ENCODE measurements at regions not wholly inside any gene's neighbourhood (a gene's known extent, or its start where the extent isn't known, plus 50 kb on each side); places are given as distances from the start of the nearest gene placed in this dataset.

GRCh38 chr17:31738996-31739699 is 119.9 kb downstream of the COPRS start:
- Histone ChIP-seq H3K27me3 (no peaks in the 10 kb centered on the region), H3K4me1 (peaks cover 6 to 15% (median 8%) of the 10 kb centered on the region in 4 donors), H3K27ac (peak overlapping the region; percentile 21 to 66 (median 54)), H3K36me3 (no peaks in the 10 kb centered on the region), H3K9me3 (no peaks in the 10 kb centered on the region), H3K4me3 (no peak overlapping the region)
- TF ChIP-seq CTCF (IDR thresholded peaks at IDR 0.05) (no peak), EP300 (IDR thresholded peaks at IDR 0.05; ENCODE audit: low read depth) (no peak), POLR2A (IDR thresholded peaks at IDR 0.05) (no peak), POLR2AphosphoS5 (IDR thresholded peaks at IDR 0.05) (no peak)
- DNase-seq: no peak
- WGBS, 2 donors (ENCODE audit: low coverage in 1 of 2): 80 to 88% methylated on average over 1 to 2 of the region's 2 CpGs
- intact Hi-C loops (cut with DNase I; ENCODE audit: low total_unique reads): no loop called here
- in situ Hi-C loops (cut with MboI; ENCODE audit: low pct_ligation_motif_present in 1 of 4, low pct_unique_long_range_greater_than_20kb in 1 of 4, low sequenced_read_pairs in 3 of 4): no loop called here

- intact Hi-C loops (cut with DNase I; ENCODE audit: low total_unique reads): no loop called here
Measured at GRCh38 chr17:31738488-31738887, 120.6 kb downstream of the COPRS start.

GRCh38 chr17:31738067-31738466 is 121.0 kb downstream of the COPRS start:
- Histone ChIP-seq H3K27ac (peak overlapping the region in 3 of 4 donors; percentile 43 to 66 (median 65)), H3K36me3 (no peaks in the 10 kb centered on the region), H3K27me3 (no peaks in the 10 kb centered on the region), H3K9me3 (no peaks in the 10 kb centered on the region), H3K4me1 (peaks cover 0 to 9% (median 6%) of the 10 kb centered on the region in 4 donors), H3K4me3 (no peak overlapping the region)
- 55% methylated on average over 8 of the region's 8 CpGs; no CpG with 5 or more reads in 1 of the 2 donors for WGBS, 2 donors (ENCODE audit: low coverage in 1 of 2)
- TF ChIP-seq POLR2AphosphoS5 (IDR thresholded peaks at IDR 0.05) (peak in 1 of 3 donors; percentile 49), POLR2A (IDR thresholded peaks at IDR 0.05) (no peak), CTCF (IDR thresholded peaks at IDR 0.05) (peak in 2 of 5 experiments; percentile 7 to 13), EP300 (IDR thresholded peaks at IDR 0.05; ENCODE audit: low read depth) (no peak)
- in situ Hi-C loops (cut with MboI; ENCODE audit: low pct_ligation_motif_present in 1 of 4, low pct_unique_long_range_greater_than_20kb in 1 of 4, low sequenced_read_pairs in 3 of 4): no loop called here
- intact Hi-C loops (cut with DNase I; ENCODE audit: low total_unique reads): no loop called here
- no peak for DNase-seq

More at GRCh38 chr17:31738488-31738887, 120.6 kb downstream of the COPRS start:
- no peaks in the 10 kb centered on the region for H3K36me3 ChIP-seq
- no peak overlapping the region for H3K4me3 ChIP-seq
- DNase-seq: no peak
- no peaks in the 10 kb centered on the region for H3K27me3 ChIP-seq
- peak overlapping the region in 3 of 4 donors; percentile 43 to 66 (median 65) for H3K27ac ChIP-seq
- H3K4me1 ChIP-seq: peaks cover 0 to 9% (median 7%) of the 10 kb centered on the region in 4 donors
- no peak for TF ChIP-seq POLR2A (IDR thresholded peaks at IDR 0.05)
- TF ChIP-seq EP300 (IDR thresholded peaks at IDR 0.05; ENCODE audit: low read depth): no peak
- TF ChIP-seq CTCF (IDR thresholded peaks at IDR 0.05): no peak
- no peak for TF ChIP-seq POLR2AphosphoS5 (IDR thresholded peaks at IDR 0.05)
- H3K9me3 ChIP-seq: no peaks in the 10 kb centered on the region
- in situ Hi-C loops (cut with MboI; ENCODE audit: low pct_ligation_motif_present in 1 of 4, low pct_unique_long_range_greater_than_20kb in 1 of 4, low sequenced_read_pairs in 3 of 4): no loop called here

- Histone ChIP-seq H3K9me3 (no peaks in the 10 kb centered on the region), H3K4me1 (peaks cover 0 to 9% (median 6%) of the 10 kb centered on the region in 4 donors), H3K27me3 (no peaks in the 10 kb centered on the region), H3K36me3 (no peaks in the 10 kb centered on the region), H3K4me3 (no peak overlapping the region), H3K27ac (peak overlapping the region in 3 of 4 donors; percentile 43 to 65 (median 50))
- intact Hi-C loops (cut with DNase I; ENCODE audit: low total_unique reads): no loop called here
- WGBS, 2 donors (ENCODE audit: low coverage in 1 of 2): 75 to 76% methylated on average over 2 to 5 of the region's 5 CpGs
- no peak for DNase-seq
- in situ Hi-C loops (cut with MboI; ENCODE audit: low pct_ligation_motif_present in 1 of 4, low pct_unique_long_range_greater_than_20kb in 1 of 4, low sequenced_read_pairs in 3 of 4): no loop called here
- TF ChIP-seq EP300 (IDR thresholded peaks at IDR 0.05; ENCODE audit: low read depth): no peak
- TF ChIP-seq POLR2AphosphoS5 (IDR thresholded peaks at IDR 0.05): no peak
- TF ChIP-seq POLR2A (IDR thresholded peaks at IDR 0.05): no peak
- no peak for TF ChIP-seq CTCF (IDR thresholded peaks at IDR 0.05)
Measured at GRCh38 chr17:31736855-31737625, 122.0 kb downstream of the COPRS start.
